PFSK-1 (cell line): ENCODE measurements at regions not wholly inside any gene's neighbourhood (a gene's known extent, or its start where the extent isn't known, plus 50 kb on each side); places are given as distances from the start of the nearest gene placed in this dataset.

Experiments used
- FOXP2 ChIP-seq: optimal IDR thresholded peaks from 2 replicates; pipeline ENCODE3; 2011; ENCODE audit warnings: borderline replicate concordance, control low read depth, inconsistent platforms; ENCODE audit not compliant: insufficient read depth; ENCODE audit errors: extremely low read length, extremely low read depth
- POLR2AphosphoS5 ChIP-seq: IDR thresholded peaks from 2 replicates; pipeline ENCODE4 v1.6.1; 2012; ENCODE audit warnings: low read depth, mild to moderate bottlenecking, control low read depth, low read length, moderate library complexity
- REST ChIP-seq, 2 experiments: IDR thresholded peaks; 2 replicates each; pipeline versions ENCODE4 v1.6.1 to v1.8.0; 2011 to 2012; ENCODE audit warnings: low read depth in 2 of 2, low read length in 2 of 2, control low read depth in 1 of 2, inconsistent platforms in 1 of 2, mild to moderate bottlenecking in 1 of 2, moderate library complexity in 1 of 2; ENCODE audit not compliant: insufficient read depth in 1 of 2
- SIN3A ChIP-seq: IDR thresholded peaks from 2 replicates; pipeline ENCODE4 v1.6.1; 2012; ENCODE audit warnings: mild to moderate bottlenecking, low read length, moderate library complexity, borderline replicate concordance; ENCODE audit not compliant: insufficient read depth
- TAF1 ChIP-seq: IDR thresholded peaks from 2 replicates; pipeline ENCODE4 v1.6.1; 2012; ENCODE audit warnings: low read length, control low read depth, borderline replicate concordance; ENCODE audit not compliant: insufficient read depth

- no peak for TF ChIP-seq SIN3A
- TF ChIP-seq POLR2AphosphoS5: no peak
- TF ChIP-seq REST (IDR thresholded peaks at IDR 0.05; ENCODE audit: insufficient read depth in 1 of 2, low read depth in 2 of 2, low read length in 2 of 2): no peak
- TF ChIP-seq FOXP2: no peak
- TF ChIP-seq TAF1: no peak
Measured at GRCh38 chr15:29456255-29456654, 186.6 kb upstream of the NSMCE3 start.
